Left kidney (tissue), 1 donor: ENCODE measurements at regions not wholly inside any gene's neighbourhood (a gene's known extent, or its start where the extent isn't known, plus 50 kb on each side); places are given as distances from the start of the nearest gene placed in this dataset.
"Not testable (repeated sequence)": the region's sequence is repeated elsewhere in the genome, so short reads cannot be mapped to it uniquely, and the experiment has no call there.

Source experiments
- DNase-seq: peaks from one replicate; pipeline ENCODE4 v3.0.0-alpha.2; 2013

DNA sequence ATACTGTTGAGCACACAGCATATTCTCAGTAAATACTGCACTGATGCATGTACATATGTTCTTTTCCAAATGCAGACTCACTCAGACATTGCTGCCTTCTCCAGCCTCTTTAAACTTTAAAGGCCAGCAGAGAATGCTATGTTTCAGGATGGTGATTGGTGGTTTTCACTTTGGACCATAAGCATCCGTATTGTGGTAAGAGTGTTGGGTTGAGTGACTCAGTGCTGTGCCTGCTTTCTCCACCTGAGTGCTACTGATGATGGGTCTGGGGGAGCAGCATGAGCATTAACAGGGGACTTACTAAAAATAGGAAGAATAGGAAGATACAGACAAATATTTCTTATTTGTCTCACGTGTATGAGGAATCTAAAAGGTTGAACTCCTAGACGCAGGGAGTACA, 56.3 kb upstream of the ZNF92 start:
- no peak for DNase-seq

- DNase-seq, result no peak
Measured at GRCh38 chr7:65310761-65311160, 62.9 kb upstream of the ZNF92 start.

- no peak for DNase-seq
Measured at GRCh38 chr7:65308300-65308678, 65.4 kb upstream of the ZNF92 start.

DNA sequence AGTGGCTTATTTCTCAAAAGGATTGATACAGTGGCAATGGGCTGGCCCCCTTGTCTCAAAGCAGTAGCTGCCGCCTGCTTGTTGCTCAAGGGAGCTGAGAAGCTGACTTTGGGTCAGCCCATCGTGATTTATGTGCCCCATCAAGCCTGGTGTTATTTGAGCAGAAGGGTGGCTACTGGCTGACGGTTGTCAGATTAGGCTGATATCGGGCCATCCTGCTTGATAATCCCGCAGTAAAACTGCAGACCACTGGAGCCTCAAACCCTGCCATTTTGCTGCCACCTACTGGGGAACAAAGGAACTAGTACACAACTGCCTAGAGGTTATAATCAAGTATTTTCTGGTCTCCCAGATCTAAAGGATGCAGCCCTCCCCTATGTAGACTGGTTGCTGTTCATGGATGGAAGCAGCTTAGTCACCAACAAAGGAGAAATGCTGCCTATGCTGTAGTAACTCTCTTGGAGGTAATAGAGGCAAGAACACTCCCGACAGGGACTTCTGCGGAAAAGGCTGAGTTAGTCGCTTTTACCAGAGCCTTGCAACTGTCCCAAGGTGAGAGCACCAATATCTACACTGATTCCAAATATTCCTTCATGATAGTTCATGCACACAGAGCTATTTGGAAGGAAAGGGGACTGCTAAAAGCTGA, 65.9 kb upstream of the ZNF92 start:
- peak; percentile 68 for DNase-seq

- DNase-seq, result peak; percentile 20
Measured at GRCh38 chr7:65304175-65304574, 69.5 kb upstream of the ZNF92 start.

DNA sequence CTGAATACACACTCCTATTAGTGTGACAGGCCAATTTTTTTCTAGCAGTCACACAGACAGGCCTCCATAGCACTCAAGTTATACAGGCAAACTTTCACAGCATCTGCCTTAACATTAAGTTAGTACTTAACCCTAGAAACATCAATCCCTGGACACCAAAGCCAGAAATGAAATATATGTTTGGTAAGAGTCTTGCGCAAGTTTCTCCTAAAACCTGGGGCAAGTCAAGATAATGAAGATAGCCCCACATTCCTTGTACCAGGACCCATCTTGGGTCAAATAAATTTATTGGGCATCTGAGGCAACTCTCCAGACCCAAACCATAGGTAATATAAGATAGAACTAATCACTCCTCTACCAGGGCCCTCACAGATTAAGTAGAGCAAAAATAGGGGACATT, 70.8 kb upstream of the ZNF92 start:
- DNase-seq, result no peak

DNA sequence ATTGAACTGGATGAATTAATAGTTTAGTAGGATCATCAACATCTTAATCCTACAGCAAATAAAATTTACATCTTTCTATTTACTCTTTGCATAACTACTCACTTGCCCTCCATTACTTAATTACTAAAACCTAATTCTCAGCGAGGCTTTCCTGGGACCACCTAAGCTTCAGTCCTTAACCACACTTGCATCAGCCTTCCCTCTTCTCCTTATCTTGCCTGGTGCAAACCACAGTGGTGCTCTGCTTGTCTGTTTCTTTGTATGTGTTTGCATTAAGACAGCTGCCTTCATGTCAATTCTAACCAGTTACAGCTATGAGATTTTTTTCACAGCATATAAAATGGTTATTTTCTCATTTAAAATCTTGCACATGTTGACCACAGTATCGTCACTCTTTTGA, 72.6 kb upstream of the ZNF92 start:
- no peak for DNase-seq

GRCh38 chr7:65295409-65295808, 78.2 kb upstream of the ZNF92 start:
- DNase-seq, result no peak

DNA sequence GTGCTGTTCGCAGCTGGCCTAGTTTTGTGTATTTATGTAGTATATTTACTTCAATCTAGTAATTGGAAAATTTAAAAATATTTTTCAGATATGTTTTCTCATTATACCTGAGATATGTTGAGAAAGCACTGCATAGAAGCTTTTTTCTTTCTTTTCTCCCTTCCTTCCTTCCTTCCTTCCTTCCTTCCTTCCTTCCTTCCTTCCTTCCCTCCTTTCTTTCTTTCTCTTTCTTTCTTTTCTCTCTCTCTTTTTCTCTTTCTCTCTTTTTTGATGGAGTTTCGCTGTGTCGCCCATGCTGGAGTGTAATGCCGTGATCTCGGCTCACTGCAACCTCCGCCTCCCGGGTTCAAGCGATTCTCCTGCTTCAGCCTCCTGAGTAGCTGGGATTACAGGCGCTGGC, 83.3 kb upstream of the ZNF92 start:
- not testable (repeated sequence) for DNase-seq

- DNase-seq, result no peak
Measured at GRCh38 chr7:65287023-65287422, 86.6 kb upstream of the ZNF92 start.

DNA sequence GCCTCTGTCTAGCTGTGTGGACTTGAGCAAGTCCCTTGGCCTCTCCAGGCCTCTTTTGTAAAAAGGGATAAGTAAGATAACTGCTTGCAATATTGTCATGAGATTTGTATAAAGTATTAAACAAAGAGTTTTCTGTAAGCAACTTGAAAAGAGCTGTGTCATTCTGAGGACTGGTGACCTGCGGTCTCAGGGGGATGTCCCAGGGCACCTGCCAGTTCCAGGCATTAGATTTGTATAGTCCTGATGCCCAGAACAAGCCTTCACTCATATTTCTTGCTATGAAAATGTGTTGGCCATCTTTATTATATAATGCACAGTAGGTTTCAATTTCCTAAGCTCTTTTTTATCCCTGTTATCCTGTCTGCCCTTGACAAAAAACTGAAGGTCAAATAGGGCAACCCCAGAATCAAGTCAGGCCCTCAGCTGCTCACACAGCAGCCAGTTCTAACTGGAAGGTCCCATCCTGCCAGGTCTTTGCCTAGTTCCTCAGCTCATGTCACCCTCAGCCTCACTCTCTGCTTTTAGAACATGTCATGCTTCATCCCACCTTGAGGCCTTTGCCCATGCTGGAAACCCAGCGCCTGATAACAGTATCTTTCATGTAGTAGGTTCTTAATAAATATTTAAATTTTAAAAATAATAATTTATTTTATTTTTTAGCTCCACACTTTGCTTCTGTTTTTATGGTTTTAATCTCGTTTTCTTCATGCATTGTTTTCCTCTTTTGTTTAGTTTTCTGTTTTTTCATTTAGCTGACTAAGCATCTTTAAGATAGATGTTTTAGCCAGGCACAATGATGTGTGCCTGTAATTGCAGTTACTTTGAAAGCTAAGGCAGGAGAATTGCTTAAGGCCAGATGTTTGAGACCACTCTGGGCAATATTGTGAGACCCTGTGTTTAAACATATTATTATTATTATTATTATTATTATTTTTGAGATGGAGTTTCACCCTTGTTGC, 87.5 kb upstream of the ZNF92 start:
- DNase-seq, result no peak

- not testable (repeated sequence) for DNase-seq
Measured at GRCh38 chr7:65285241-65285640, 88.4 kb upstream of the ZNF92 start.

- DNase-seq, result no peak
Measured at GRCh38 chr7:65279795-65280194, 93.9 kb upstream of the ZNF92 start.

DNA sequence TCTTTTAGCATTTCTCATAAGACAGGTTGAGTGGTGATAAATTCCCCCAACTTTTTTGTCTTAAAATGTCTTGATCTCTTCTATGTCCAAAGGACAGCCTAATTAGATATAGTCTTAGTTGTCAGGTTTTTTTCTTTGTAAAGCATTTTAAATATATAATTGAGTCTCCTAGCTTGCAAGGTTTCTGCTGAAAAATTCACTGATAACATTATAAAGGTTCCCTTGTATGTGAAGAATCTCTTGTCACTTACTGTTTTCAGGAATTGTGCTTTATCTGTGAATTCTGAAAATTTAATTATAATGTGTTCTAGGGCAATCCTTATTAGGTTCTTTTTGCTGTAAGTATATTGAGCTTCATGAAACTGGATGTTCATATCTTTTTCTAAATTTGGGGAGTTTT, 96.8 kb upstream of the ZNF92 start:
- no peak for DNase-seq

DNA sequence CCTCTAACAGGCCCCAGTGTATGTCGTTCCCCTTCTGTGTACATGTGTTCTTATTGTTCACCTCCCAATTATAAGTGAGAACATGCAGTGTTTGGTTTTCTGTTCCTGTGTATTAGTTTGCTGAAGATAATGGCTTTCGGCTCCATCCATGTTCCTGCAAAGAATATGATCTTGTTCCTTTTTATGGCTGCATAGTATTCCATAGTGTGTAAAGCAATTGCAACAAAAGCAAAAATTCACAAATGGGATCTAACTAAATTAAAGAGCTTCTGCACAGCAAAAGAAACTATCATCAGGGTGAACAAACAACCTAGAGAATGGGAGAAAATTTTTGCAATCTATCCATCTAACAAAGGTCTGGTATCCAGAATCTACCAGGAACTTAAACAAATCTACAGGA, 102.2 kb upstream of the ZNF92 start:
- not testable (repeated sequence) for DNase-seq

- DNase-seq, result peak; percentile 92
Measured at GRCh38 chr7:65269150-65269856, 104.4 kb upstream of the ZNF92 start.

DNA sequence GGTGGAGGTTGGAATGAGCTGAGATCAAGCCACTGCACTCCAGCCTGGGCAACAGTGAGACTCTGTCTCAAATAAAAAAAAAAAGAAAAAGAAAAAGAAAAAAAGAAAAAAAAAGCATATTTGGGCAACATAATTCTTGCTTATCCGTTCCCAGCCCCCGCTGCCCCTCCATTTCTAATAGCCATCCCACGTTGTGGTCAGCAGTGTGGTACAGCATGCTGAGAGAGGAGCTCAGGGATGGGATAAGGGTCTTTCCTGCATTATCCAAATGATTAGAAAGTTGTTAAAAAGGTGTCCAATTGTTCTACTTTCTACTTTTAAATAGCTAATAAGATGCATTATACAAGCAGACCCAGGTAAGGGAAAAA, 104.9 kb upstream of the ZNF92 start:
- no peak for DNase-seq

DNA sequence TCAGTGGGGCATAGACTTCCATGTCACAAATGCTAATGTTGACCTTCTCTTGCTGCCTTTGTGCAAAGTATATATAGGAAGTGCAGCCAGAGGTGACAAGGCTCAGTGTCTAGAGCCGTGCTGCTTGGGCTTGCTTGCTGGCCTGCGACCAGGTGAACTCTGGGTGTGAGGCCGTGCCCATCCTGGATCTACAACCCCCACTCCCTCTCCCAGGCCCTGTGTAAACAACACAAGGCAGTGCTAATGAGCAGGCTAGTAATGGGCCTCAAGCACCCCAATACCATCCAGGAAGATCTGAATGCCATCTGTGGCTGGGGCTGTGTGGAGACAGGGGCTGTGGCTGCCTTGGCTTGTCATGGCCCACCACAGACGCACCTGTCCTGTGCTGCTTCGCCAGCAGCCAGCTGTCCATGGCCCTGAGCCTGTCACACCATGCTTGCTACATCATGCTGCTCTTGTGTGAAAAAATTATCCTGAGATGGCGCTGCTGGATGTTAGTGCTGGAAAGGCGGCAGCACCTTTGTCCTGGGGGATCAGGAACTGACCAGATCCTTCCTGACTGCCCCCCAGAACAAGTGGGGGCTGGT, 107.6 kb upstream of the ZNF92 start:
- no peak for DNase-seq

GRCh38 chr7:65264258-65264657, 109.4 kb upstream of the ZNF92 start:
- no peak for DNase-seq

GRCh38 chr7:65260673-65261072, 113.0 kb upstream of the ZNF92 start:
- not testable (repeated sequence) for DNase-seq

- not testable (repeated sequence) for DNase-seq
Measured at GRCh38 chr7:65259864-65260525, 113.7 kb upstream of the ZNF92 start.

DNA sequence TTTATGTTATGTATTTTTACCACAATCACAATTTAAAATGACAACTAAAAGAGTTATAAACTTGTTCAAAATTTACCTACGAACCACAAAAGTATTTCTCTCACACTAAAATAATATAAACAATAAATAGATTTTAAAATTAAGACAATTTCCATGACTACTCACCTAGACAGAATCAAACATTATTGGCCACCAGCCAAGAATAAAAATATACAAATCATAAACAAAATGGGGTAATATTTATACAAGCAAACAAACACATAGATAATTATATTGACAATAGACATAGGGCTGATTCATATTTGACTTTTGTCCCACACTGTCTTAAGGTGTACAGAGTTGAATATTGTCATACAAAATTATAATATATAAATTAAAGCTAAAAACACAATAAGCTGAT, 119.6 kb upstream of the ZNF92 start:
- DNase-seq, result no peak
